A549 (cell line): ENCODE measurements at regions not wholly inside any gene's neighbourhood (a gene's known extent, or its start where the extent isn't known, plus 50 kb on each side); places are given as distances from the start of the nearest gene placed in this dataset.

Experiments
- ATAC-seq, 2 experiments: fragments of 200-7000 bp in 1 of 2; fragments of >200 bp in 1 of 2; cut with Nextera tagmentation in 1 of 2; cut with Tn5 transposase in 1 of 2; 3 replicates each; pipeline versions ENCODE4 v1.8.0 to v1.9.1; 2018 to 2020; ENCODE audit warnings: mild to moderate bottlenecking in 1 of 2, moderate library complexity in 1 of 2
- CTCF ChIA-PET: fragments of 300-600 bp; sonication (Branson Sonifier 250); formaldehyde crosslinking; extraction: SDS; loops from one replicate; lab custom pipeline; 2021; ENCODE audit warnings: antibody characterized with exemption, inconsistent platforms; lab: Yijun Ruan, JAX
- POLR2A ChIA-PET: fragments of 350-600 bp; formaldehyde crosslinking; extraction: SDS; loops from one replicate; lab custom pipeline; 2021; ENCODE audit warnings: antibody characterized with exemption, inconsistent platforms; lab: Yijun Ruan, JAX
- DNase-seq, 2 experiments: peaks; one replicate each; pipeline versions ENCODE4 v3.0.0 to v3.0.0-alpha.2; 2011 to 2016; ENCODE audit warnings: low read depth in 1 of 2, low spot score in 1 of 2
- FAIRE-seq: peaks from 2 replicates; lab custom pipeline; 2011; peaks lifted over from hg19 to GRCh38; lab: Jason Lieb, UNC
- H3K27ac ChIP-seq, 2 experiments: fragments of >200 bp; sonication (Bioruptor Twin); formaldehyde crosslinking; 3 replicates each; pipeline ENCODE4 v1.5.1; 2016 to 2017
- H3K4me1 ChIP-seq: fragments of >200 bp; sonication (Bioruptor Twin); formaldehyde crosslinking; 3 replicates; pipeline ENCODE4 v1.6.1; 2016
- H3K4me2 ChIP-seq: fragments of >200 bp; sonication (Bioruptor Twin); formaldehyde crosslinking; 3 replicates; pipeline ENCODE4 v1.6.1; 2016
- H3K4me3 ChIP-seq: fragments of >200 bp; sonication (Bioruptor Twin); formaldehyde crosslinking; 3 replicates; pipeline ENCODE4 v1.5.1; 2016
- H3K9me3 ChIP-seq: fragments of >200 bp; sonication (Bioruptor Twin); formaldehyde crosslinking; 3 replicates; pipeline ENCODE4 v1.6.1; 2016
- BHLHE40 ChIP-seq: IDR thresholded peaks from 2 replicates; pipeline ENCODE4 v1.6.1; 2012; ENCODE audit warnings: low read depth, low read length, inconsistent platforms
- CBX2 ChIP-seq: fragments of 200-600 bp; sonication (generic); IDR thresholded peaks from 2 replicates; pipeline ENCODE4 v1.6.1; 2016; ENCODE audit warnings: low read depth, mild to moderate bottlenecking, borderline replicate concordance
- CHD4 ChIP-seq: fragments of 200-600 bp; sonication (generic); IDR thresholded peaks from 2 replicates; pipeline ENCODE4 v1.6.1; 2016; ENCODE audit warnings: antibody characterized with exemption, mild to moderate bottlenecking, borderline replicate concordance
- EHMT2 ChIP-seq: fragments of 200-600 bp; sonication (generic); IDR thresholded peaks from 2 replicates; pipeline ENCODE4 v1.6.1; 2016; ENCODE audit warnings: antibody characterized with exemption, low read depth, mild to moderate bottlenecking, moderate library complexity
- EP300 ChIP-seq, 2 experiments: fragments of >200 bp; sonication (Bioruptor Twin); formaldehyde crosslinking; IDR thresholded peaks; 2 replicates in 1 of 2; 3 replicates in 1 of 2; pipeline ENCODE4 v1.6.1; 2016 to 2017
- FOSL2 ChIP-seq, 2 experiments: fragments of 450-650 bp in 1 of 2; fragments of >200 bp in 1 of 2; sonication (Bioruptor Twin) in 1 of 2; formaldehyde crosslinking; IDR thresholded peaks; 2 replicates each; pipeline versions ENCODE4 v1.5.0 to v1.6.1; 2016 to 2020; ENCODE audit warnings: mild to moderate bottlenecking in 1 of 2, moderate library complexity in 1 of 2
- HOXA7 ChIP-seq: fragments of 250-450 bp; sonication (Bioruptor Pico); IDR thresholded peaks from 2 replicates; pipeline ENCODE4 v1.5.0; 2020; ENCODE audit warnings: mild to moderate bottlenecking, moderate library complexity
- HOXB13 ChIP-seq: fragments of 250-450 bp; sonication (Bioruptor Pico); IDR thresholded peaks from 2 replicates; pipeline ENCODE4 v1.5.0; 2020; ENCODE audit warnings: low read depth, mild to moderate bottlenecking, moderate library complexity
- JUN ChIP-seq, 2 experiments: fragments of >200 bp; sonication (Bioruptor Twin); formaldehyde crosslinking; IDR thresholded peaks; 2 replicates in 1 of 2; 3 replicates in 1 of 2; pipeline ENCODE4 v1.6.1; 2016 to 2017
- KDM5A ChIP-seq: fragments of 200-600 bp; sonication (generic); IDR thresholded peaks from 2 replicates; pipeline ENCODE4 v1.6.1; 2016; ENCODE audit warnings: antibody characterized with exemption, mild to moderate bottlenecking
- MAZ ChIP-seq: fragments of 150-350 bp; IDR thresholded peaks from 2 replicates; pipeline ENCODE4 v1.6.1; 2014; ENCODE audit warnings: antibody characterized with exemption, low read depth, low read length, borderline replicate concordance
- MYC ChIP-seq: IDR thresholded peaks from 2 replicates; pipeline ENCODE4 v1.6.1; 2012; ENCODE audit warnings: mild to moderate bottlenecking, inconsistent platforms, low read length, improper control_type of control experiment, borderline replicate concordance
- NFE2L2 ChIP-seq: fragments of 150-350 bp; conservative IDR thresholded peaks from 2 replicates; pipeline ENCODE4 v1.6.1; 2014; ENCODE audit warnings: low read length
- NPAS2 ChIP-seq: fragments of 250-450 bp; sonication (Bioruptor Pico); IDR thresholded peaks from 2 replicates; pipeline ENCODE4 v1.8.0; 2022; ENCODE audit warnings: mild to moderate bottlenecking, moderate library complexity, borderline replicate concordance
- NR3C1 ChIP-seq: fragments of >200 bp; sonication (Bioruptor Twin); formaldehyde crosslinking; IDR thresholded peaks from 3 replicates; pipeline ENCODE4 v1.6.1; 2017
- PHF8 ChIP-seq: fragments of 200-600 bp; sonication (generic); IDR thresholded peaks from 2 replicates; pipeline ENCODE4 v1.6.1; 2016; ENCODE audit warnings: low read depth, mild to moderate bottlenecking, antibody characterized with exemption, moderate library complexity, borderline replicate concordance
- POLR2A ChIP-seq: IDR thresholded peaks from 2 replicates; pipeline ENCODE4 v1.6.1; 2012; ENCODE audit warnings: mild to moderate bottlenecking, low read length
- POLR2AphosphoS2 ChIP-seq: conservative IDR thresholded peaks from 2 replicates; pipeline ENCODE4 v1.6.1; 2012; ENCODE audit warnings: low read length, improper control_type of control experiment, inconsistent platforms
- RAD21 ChIP-seq, 2 experiments: fragments of >200 bp in 1 of 2; sonication (Bioruptor Twin) in 1 of 2; formaldehyde crosslinking in 1 of 2; IDR thresholded peaks in 1 of 2; conservative IDR thresholded peaks in 1 of 2; 2 replicates in 1 of 2; 3 replicates in 1 of 2; pipeline ENCODE4 v1.6.1; 2012 to 2018; ENCODE audit warnings: inconsistent platforms in 1 of 2
- RCOR1 ChIP-seq: fragments of 150-350 bp; IDR thresholded peaks from 2 replicates; pipeline ENCODE4 v1.6.1; 2014; ENCODE audit warnings: antibody characterized with exemption, low read length, low read depth
- SREBF2 ChIP-seq: fragments of 450-650 bp; IDR thresholded peaks from 2 replicates; pipeline ENCODE4 v1.6.1; 2014; ENCODE audit warnings: mild to moderate bottlenecking, moderate library complexity
- TP53 ChIP-seq: fragments of 250-450 bp; sonication (Bioruptor Pico); IDR thresholded peaks from 2 replicates; pipeline ENCODE4 v1.5.0; 2021; ENCODE audit warnings: mild to moderate bottlenecking, moderate library complexity
- ZC3H11A ChIP-seq: fragments of 450-650 bp; IDR thresholded peaks from 2 replicates; pipeline ENCODE4 v1.6.1; 2014; ENCODE audit warnings: antibody characterized with exemption, mild to moderate bottlenecking
- ZFP36 ChIP-seq: fragments of 450-650 bp; IDR thresholded peaks from 2 replicates; pipeline ENCODE4 v1.6.1; 2014; ENCODE audit warnings: borderline replicate concordance; ENCODE audit not compliant: partially characterized antibody
- ZSCAN20 ChIP-seq: fragments of 250-450 bp; sonication (Bioruptor Pico); IDR thresholded peaks from 2 replicates; pipeline ENCODE4 v1.8.0; 2022; ENCODE audit warnings: mild to moderate bottlenecking, moderate library complexity
- WGBS: methylation state at CpG from one replicate; pipeline ENCODE4 v1.1.6; 2017; ENCODE audit errors: missing lambda C conversion rate; 5-methylcytosine and 5-hydroxymethylcytosine counted together
- TF ChIP-seq, protein P1 (sequence below): fragments of 250-450 bp; sonication (Bioruptor Pico); IDR thresholded peaks from 2 replicates; pipeline ENCODE4 v1.5.0; 2021; ENCODE audit warnings: mild to moderate bottlenecking, moderate library complexity, borderline replicate concordance
- TF ChIP-seq, protein P2 (sequence below): IDR thresholded peaks from 2 replicates; pipeline ENCODE4 v1.6.1; 2012; ENCODE audit warnings: low read depth, borderline replicate concordance

GRCh38 chr20:41776421-41776820 lies 158.2 kb upstream of the CHD6 start:
- POLR2A ChIA-PET: no interaction called here
- no peak for TF ChIP-seq TP53 (CRISPR knock-in tag)
- no peak for TF ChIP-seq HOXA7 (CRISPR knock-in tag)
- no peak for TF ChIP-seq EHMT2
- TF ChIP-seq KDM5A: no peak
- TF ChIP-seq ZSCAN20 (CRISPR knock-in tag): no peak
- TF ChIP-seq CHD4: no peak
- no peak for TF ChIP-seq CBX2
- no peak for TF ChIP-seq BHLHE40
- no peak for TF ChIP-seq EP300 (IDR thresholded peaks at IDR 0.05)
- no peak for TF ChIP-seq MAZ
- no peak for TF ChIP-seq ZC3H11A
- TF ChIP-seq NFE2L2: no peak
- TF ChIP-seq POLR2A: no peak
- FAIRE-seq: no peak
- CTCF ChIA-PET: interaction anchor here (1.1 to 1.2 kb wide), 2 partner anchors 11 to 42 kb away, joined by 3 to 5 read pairs; no protein-coding TSS in a partner anchor
- H3K9me3 ChIP-seq: no peaks in the 10 kb centered on the region
- no peak overlapping the region for H3K27ac ChIP-seq
- no peaks in the 10 kb centered on the region for H3K4me1 ChIP-seq
- no peak overlapping the region for H3K4me3 ChIP-seq
- no peak for ATAC-seq
- H3K4me2 ChIP-seq: no peak overlapping the region
- WGBS: 29% methylated on average over 6 of the region's 6 CpGs
- no peak for DNase-seq

- no peaks in the 10 kb centered on the region for H3K9me3 ChIP-seq
- no peak overlapping the region for H3K27ac ChIP-seq
- no peak overlapping the region for H3K4me3 ChIP-seq
- FAIRE-seq: no peak
- ChIA-PET POLR2A (no interaction called here), CTCF (no interaction called here)
- ATAC-seq: no peak
- H3K4me1 ChIP-seq: no peaks in the 10 kb centered on the region
- H3K4me2 ChIP-seq: no peak overlapping the region
- WGBS: 26% methylated on average over 3 of the region's 3 CpGs
- TF ChIP-seq PHF8 (no peak), NR3C1 (no peak), ZFP36 (no peak), EHMT2 (no peak), POLR2AphosphoS2 (no peak), RCOR1 (no peak), FOSL2 (IDR thresholded peaks at IDR 0.05) (no peak), FOSL2 (CRISPR knock-in tag; IDR thresholded peaks at IDR 0.05) (no peak), MYC (no peak), JUN (IDR thresholded peaks at IDR 0.05) (no peak), CHD4 (no peak), RAD21 (conservative IDR thresholded peaks at IDR 0.05 in 1 of 2, IDR thresholded peaks at IDR 0.05 in 1 of 2) (no peak), HOXB13 (CRISPR knock-in tag) (no peak), SREBF2 (no peak), BHLHE40 (no peak), NPAS2 (CRISPR knock-in tag) (no peak)
- TF ChIP-seq, protein P1, sequence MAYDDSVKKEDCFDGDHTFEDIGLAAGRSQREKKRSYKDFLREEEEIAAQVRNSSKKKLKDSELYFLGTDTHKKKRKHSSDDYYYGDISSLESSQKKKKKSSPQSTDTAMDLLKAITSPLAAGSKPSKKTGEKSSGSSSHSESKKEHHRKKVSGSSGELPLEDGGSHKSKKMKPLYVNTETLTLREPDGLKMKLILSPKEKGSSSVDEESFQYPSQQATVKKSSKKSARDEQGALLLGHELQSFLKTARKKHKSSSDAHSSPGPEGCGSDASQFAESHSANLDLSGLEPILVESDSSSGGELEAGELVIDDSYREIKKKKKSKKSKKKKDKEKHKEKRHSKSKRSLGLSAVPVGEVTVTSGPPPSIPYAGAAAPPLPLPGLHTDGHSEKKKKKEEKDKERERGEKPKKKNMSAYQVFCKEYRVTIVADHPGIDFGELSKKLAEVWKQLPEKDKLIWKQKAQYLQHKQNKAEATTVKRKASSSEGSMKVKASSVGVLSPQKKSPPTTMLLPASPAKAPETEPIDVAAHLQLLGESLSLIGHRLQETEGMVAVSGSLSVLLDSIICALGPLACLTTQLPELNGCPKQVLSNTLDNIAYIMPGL (CRISPR knock-in tag): no peak
- TF ChIP-seq, protein P2, sequence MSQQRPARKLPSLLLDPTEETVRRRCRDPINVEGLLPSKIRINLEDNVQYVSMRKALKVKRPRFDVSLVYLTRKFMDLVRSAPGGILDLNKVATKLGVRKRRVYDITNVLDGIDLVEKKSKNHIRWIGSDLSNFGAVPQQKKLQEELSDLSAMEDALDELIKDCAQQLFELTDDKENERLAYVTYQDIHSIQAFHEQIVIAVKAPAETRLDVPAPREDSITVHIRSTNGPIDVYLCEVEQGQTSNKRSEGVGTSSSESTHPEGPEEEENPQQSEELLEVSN: no peak
- DNase-seq: no peak
These were observed 156.1 kb upstream of the CHD6 start for GRCh38 chr20:41774291-41774690.
